Kidney (tissue), 13 donors: ENCODE measurements at regions not wholly inside any gene's neighbourhood (a gene's known extent, or its start where the extent isn't known, plus 50 kb on each side); places are given as distances from the start of the nearest gene placed in this dataset.

Source experiments
- DNase-seq, 5 donors: peaks; one replicate each; pipeline ENCODE4 v3.0.0-alpha.2; 2013 to 2020
- FAIRE-seq: peaks from 2 replicates; lab custom pipeline; 2012; peaks lifted over from hg19 to GRCh38; lab: Jason Lieb, UNC
- H3K27ac ChIP-seq, 2 donors: one replicate each; pipeline ENCODE4 v1.7.0; 2013; ENCODE audit warnings: low read depth in 2 of 2, low read length in 2 of 2, inconsistent platforms in 1 of 2
- H3K27me3 ChIP-seq: one replicate; pipeline ENCODE4 v1.7.1; 2013; ENCODE audit warnings: low read length, inconsistent platforms; ENCODE audit not compliant: control insufficient read depth, insufficient read depth
- H3K36me3 ChIP-seq, 3 donors: one replicate each; pipeline versions ENCODE4 v1.7.0 to v1.7.1; 2013; ENCODE audit warnings: low read length in 3 of 3, control low read depth in 1 of 3, inconsistent platforms in 1 of 3; ENCODE audit not compliant: insufficient read depth in 3 of 3, control insufficient read depth in 2 of 3
- H3K4me1 ChIP-seq, 3 donors: one replicate each; pipeline versions ENCODE4 v1.7.0 to v1.7.1; 2013; ENCODE audit warnings: low read length in 3 of 3, inconsistent platforms in 1 of 3, low read depth in 1 of 3; ENCODE audit not compliant: control insufficient read depth in 2 of 3, insufficient read depth in 2 of 3
- H3K4me3 ChIP-seq, 3 donors: one replicate each; pipeline versions ENCODE4 v1.7.0 to v1.8.1; 2013; ENCODE audit warnings: low read length in 3 of 3, control low read depth in 1 of 3, inconsistent platforms in 1 of 3
- H3K9ac ChIP-seq, 3 donors: one replicate each; pipeline versions ENCODE4 v1.7.0 to v1.7.1; 2013; ENCODE audit warnings: low read length in 3 of 3, control low read depth in 1 of 3, inconsistent platforms in 1 of 3
- H3K9me3 ChIP-seq, 3 donors: one replicate each; pipeline versions ENCODE4 v1.7.0 to v1.7.1; 2013; ENCODE audit warnings: low read length in 3 of 3, control low read depth in 1 of 3, inconsistent platforms in 1 of 3; ENCODE audit not compliant: control insufficient read depth in 2 of 3, insufficient read depth in 1 of 3
- intact Hi-C: fragments of 100-400 bp; cut with DNase I; formaldehyde crosslinking; loops from one replicate; pipeline ENCODE4 v1.11.1; 2022
- TF ChIP-seq, protein P1 (sequence below): IDR thresholded peaks from 3 replicates; pipeline ENCODE4 v1.5.1; 2012; ENCODE audit warnings: mild to moderate bottlenecking, moderate library complexity, borderline replicate concordance; ENCODE audit not compliant: insufficient read depth; ENCODE audit errors: extremely low read depth
- donor health status: control.
- donor health status: control.
- donor health status: control.
- donor health status: control.
- donor health status: control.
- donor health status: DM: yes; HTN: yes; CAD: no.
- donor health status: Normal renal cell carcinoma (clear cell type).

DNA sequence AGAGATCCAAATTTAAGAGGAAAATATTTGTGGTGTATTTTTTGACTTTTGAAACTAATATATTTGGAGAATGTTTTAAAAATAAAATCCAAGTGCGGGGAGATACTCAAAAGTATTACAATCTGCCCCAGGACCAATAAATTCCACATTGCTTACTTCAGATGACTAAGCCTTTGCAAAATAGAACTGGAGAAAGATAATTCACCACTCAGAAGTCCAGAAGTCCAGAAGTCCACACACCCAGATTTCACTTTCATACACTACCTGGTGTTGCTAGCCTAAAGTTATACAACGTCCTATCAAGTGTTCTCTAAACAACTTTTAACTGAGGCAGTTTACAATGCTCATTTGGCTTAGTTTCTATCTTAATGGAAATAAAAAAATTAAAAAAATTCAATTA, 487.0 kb upstream of the SEMA3D start:
- intact Hi-C loops, result no loop called here

DNA sequence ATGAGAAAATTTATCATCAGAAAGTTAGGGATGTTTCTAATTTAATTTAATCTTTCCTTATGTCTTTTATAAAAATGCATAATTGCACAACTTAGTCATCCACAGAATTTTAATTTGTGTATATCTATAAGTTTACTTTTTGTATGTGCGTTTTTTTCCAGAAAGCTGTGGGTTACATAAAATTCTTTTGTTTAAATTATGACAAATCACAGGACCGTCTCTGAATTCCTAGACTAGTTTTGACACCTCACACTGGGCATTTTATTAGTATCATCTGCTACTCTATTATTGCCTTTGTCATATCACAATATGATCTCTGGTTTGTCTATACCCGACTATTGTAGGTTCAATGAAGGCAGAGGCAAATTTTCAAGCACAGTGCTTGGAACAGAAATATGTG, 482.4 kb upstream of the SEMA3D start:
- Histone ChIP-seq H3K36me3 (no peaks in the 10 kb centered on the region), H3K4me1 (no peaks in the 10 kb centered on the region), H3K9me3 (no peaks in the 10 kb centered on the region), H3K4me3 (no peak overlapping the region), H3K27ac (no peak overlapping the region), H3K9ac (no peak overlapping the region), H3K27me3 (no peaks in the 10 kb centered on the region)
- intact Hi-C loops, result no loop called here
- TF ChIP-seq, protein P1, sequence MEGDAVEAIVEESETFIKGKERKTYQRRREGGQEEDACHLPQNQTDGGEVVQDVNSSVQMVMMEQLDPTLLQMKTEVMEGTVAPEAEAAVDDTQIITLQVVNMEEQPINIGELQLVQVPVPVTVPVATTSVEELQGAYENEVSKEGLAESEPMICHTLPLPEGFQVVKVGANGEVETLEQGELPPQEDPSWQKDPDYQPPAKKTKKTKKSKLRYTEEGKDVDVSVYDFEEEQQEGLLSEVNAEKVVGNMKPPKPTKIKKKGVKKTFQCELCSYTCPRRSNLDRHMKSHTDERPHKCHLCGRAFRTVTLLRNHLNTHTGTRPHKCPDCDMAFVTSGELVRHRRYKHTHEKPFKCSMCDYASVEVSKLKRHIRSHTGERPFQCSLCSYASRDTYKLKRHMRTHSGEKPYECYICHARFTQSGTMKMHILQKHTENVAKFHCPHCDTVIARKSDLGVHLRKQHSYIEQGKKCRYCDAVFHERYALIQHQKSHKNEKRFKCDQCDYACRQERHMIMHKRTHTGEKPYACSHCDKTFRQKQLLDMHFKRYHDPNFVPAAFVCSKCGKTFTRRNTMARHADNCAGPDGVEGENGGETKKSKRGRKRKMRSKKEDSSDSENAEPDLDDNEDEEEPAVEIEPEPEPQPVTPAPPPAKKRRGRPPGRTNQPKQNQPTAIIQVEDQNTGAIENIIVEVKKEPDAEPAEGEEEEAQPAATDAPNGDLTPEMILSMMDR, result no peak
- FAIRE-seq, result no peak
- DNase-seq, result no peak

More for the DNA sequence above, 487.0 kb upstream of the SEMA3D start:
- TF ChIP-seq, protein P1, result no peak
- Histone ChIP-seq H3K9ac (no peak overlapping the region), H3K36me3 (no peaks in the 10 kb centered on the region), H3K4me1 (no peaks in the 10 kb centered on the region), H3K27ac (no peak overlapping the region), H3K4me3 (no peak overlapping the region), H3K9me3 (no peaks in the 10 kb centered on the region), H3K27me3 (no peaks in the 10 kb centered on the region)
- FAIRE-seq, result no peak
- DNase-seq, result no peak

DNA sequence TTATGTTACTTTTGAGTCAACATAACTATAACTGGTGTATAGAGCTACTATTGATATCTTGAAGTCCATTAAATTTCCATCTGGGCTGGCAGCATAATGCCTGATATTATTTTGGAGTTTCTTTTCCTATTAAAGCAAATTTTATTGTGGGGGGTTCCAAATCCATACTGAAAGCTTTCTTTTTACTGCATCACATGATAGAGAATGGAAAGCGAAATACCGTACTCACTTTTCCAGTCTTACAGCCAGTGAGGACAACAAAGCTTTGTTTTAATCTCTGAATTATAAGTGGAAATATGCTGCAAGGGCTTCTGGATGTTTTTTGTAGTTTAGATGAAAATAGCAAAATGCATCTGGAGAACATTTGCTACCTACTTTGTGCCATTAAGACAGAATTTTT, 477.5 kb upstream of the SEMA3D start:
- Histone ChIP-seq H3K27me3 (no peaks in the 10 kb centered on the region), H3K36me3 (no peaks in the 10 kb centered on the region), H3K4me1 (no peaks in the 10 kb centered on the region), H3K27ac (no peak overlapping the region), H3K9ac (no peak overlapping the region), H3K9me3 (no peaks in the 10 kb centered on the region), H3K4me3 (no peak overlapping the region)
- DNase-seq (no peak), FAIRE-seq (no peak)
- TF ChIP-seq, protein P1, result no peak
- intact Hi-C loops, result no loop called here

DNA sequence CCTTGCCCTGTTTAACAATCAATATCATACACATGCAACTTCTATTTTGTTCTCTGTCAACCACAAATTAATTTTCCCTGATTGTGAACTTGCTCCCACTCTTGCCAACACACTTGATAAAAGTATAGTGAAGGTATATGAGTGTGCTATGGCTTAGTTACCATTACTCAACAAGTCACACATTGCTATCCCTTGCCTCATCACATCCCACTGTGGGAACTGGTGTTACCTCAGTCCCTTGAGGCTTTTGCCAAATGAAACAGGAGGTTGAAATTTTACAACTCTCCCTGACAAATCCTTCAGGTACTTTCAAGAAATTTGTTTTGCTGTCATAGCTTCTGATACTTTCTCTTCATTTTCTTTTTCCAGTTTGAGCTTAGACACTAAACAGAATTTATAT, 472.5 kb upstream of the SEMA3D start:
- FAIRE-seq, result no peak

More for the DNA sequence above, 472.5 kb upstream of the SEMA3D start:
- H3K4me1 ChIP-seq, result no peaks in the 10 kb centered on the region
- no peak overlapping the region for H3K4me3 ChIP-seq
- no peaks in the 10 kb centered on the region for H3K9me3 ChIP-seq
- H3K9ac ChIP-seq, result no peak overlapping the region
- no peaks in the 10 kb centered on the region for H3K36me3 ChIP-seq
- TF ChIP-seq, protein P1, result no peak
- no peak overlapping the region for H3K27ac ChIP-seq
- intact Hi-C loops, result no loop called here
- no peaks in the 10 kb centered on the region for H3K27me3 ChIP-seq
- DNase-seq, result no peak
